Endodermal cell (in vitro differentiated cells): ENCODE measurements at regions not wholly inside any gene's neighbourhood (a gene's known extent, or its start where the extent isn't known, plus 50 kb on each side); places are given as distances from the start of the nearest gene placed in this dataset.
"Not testable (repeated sequence)": the region's sequence is repeated elsewhere in the genome, so short reads cannot be mapped to it uniquely, and the experiment has no call there.

Experiments
- DNase-seq: peaks from one replicate; pipeline ENCODE4 v3.0.0-alpha.2; 2017
- H3K27ac ChIP-seq: 2 replicates; pipeline ENCODE4 v1.5.1; 2013; ENCODE audit warnings: mild to moderate bottlenecking, low read depth, low read length, moderate library complexity
- H3K27me3 ChIP-seq: 2 replicates; pipeline ENCODE4 v1.6.1; 2013; ENCODE audit warnings: mild to moderate bottlenecking, low read length, moderate library complexity; ENCODE audit not compliant: insufficient read depth, control insufficient read depth, poor library complexity, severe bottlenecking
- H3K36me3 ChIP-seq: 2 replicates; pipeline ENCODE4 v1.7.0; 2013; ENCODE audit warnings: mild to moderate bottlenecking, low read length, moderate library complexity; ENCODE audit not compliant: control insufficient read depth, insufficient read depth
- H3K4me1 ChIP-seq: one replicate; pipeline ENCODE4 v1.7.0; 2013; ENCODE audit warnings: low read length; ENCODE audit not compliant: control insufficient read depth, insufficient read depth
- H3K4me3 ChIP-seq: 2 replicates; pipeline ENCODE4 v1.5.1; 2013; ENCODE audit warnings: mild to moderate bottlenecking, low read length, moderate library complexity
- H3K9ac ChIP-seq: 2 replicates; pipeline ENCODE4 v1.6.1; 2013; ENCODE audit warnings: mild to moderate bottlenecking, low read length, moderate library complexity; ENCODE audit not compliant: poor library complexity, severe bottlenecking; ENCODE audit errors: extremely low read depth
- H3K9me3 ChIP-seq: 2 replicates; pipeline ENCODE4 v1.6.1; 2013; ENCODE audit warnings: mild to moderate bottlenecking, low read length, moderate library complexity; ENCODE audit not compliant: control insufficient read depth
- H3K27ac Mint-ChIP-seq: 2 replicates; pipeline ENCODE4 v1.8.0; 2020; ENCODE audit warnings: mixed read lengths
- H3K27me3 Mint-ChIP-seq: 2 replicates; pipeline ENCODE4 v1.8.0; 2021; ENCODE audit warnings: mild to moderate bottlenecking, mixed read lengths; ENCODE audit not compliant: insufficient read depth
- H3K36me3 Mint-ChIP-seq: 2 replicates; pipeline ENCODE4 v1.8.0; 2020; ENCODE audit warnings: low read depth, mixed read lengths
- H3K4me1 Mint-ChIP-seq: 2 replicates; pipeline ENCODE4 v1.8.0; 2020; ENCODE audit warnings: mixed read lengths
- H3K4me3 Mint-ChIP-seq: 2 replicates; pipeline ENCODE4 v1.8.0; 2020; ENCODE audit warnings: mild to moderate bottlenecking, moderate library complexity, mixed read lengths
- H3K9me3 Mint-ChIP-seq: 2 replicates; pipeline ENCODE4 v1.8.0; 2020; ENCODE audit warnings: mild to moderate bottlenecking, mixed read lengths
- WGBS, 2 experiments: methylation state at CpG; one replicate each; pipeline versions ENCODE4 v1.1.5 to v1.1.7; 2013; ENCODE audit warnings: missing lambda C conversion rate in 2 of 2, mixed read lengths in 1 of 2; ENCODE audit not compliant: insufficient coverage in 1 of 2, insufficient read length in 1 of 2; 5-methylcytosine and 5-hydroxymethylcytosine counted together
- TF ChIP-seq, protein P1 (sequence below): fragments of 200-600 bp; sonication (generic); conservative IDR thresholded peaks from 2 replicates; pipeline ENCODE4 v1.5.0; 2021; ENCODE audit warnings: antibody characterized with exemption, mild to moderate bottlenecking

GRCh38 chr7:155237297-155237696 lies 60.4 kb upstream of the INSIG1 start:
- Mint-ChIP-seq H3K27ac (no peak overlapping the region), H3K4me1 (peaks cover 2% of the 10 kb centered on the region), H3K27me3 (peaks cover 2% of the 10 kb centered on the region), H3K9me3 (peaks cover 17% of the 10 kb centered on the region), H3K36me3 (no peaks in the 10 kb centered on the region), H3K4me3 (no peak overlapping the region)
- no peak for DNase-seq
- WGBS, 2 experiments = 80 to 89% methylated on average over 1 to 6 of the region's 6 CpGs
- no peaks in the 10 kb centered on the region for H3K4me1 ChIP-seq
- no peaks in the 10 kb centered on the region for H3K27me3 ChIP-seq
- H3K9me3 ChIP-seq = no peaks in the 10 kb centered on the region
- no peak overlapping the region for H3K27ac ChIP-seq
- no peaks in the 10 kb centered on the region for H3K36me3 ChIP-seq
- TF ChIP-seq, protein P1, sequence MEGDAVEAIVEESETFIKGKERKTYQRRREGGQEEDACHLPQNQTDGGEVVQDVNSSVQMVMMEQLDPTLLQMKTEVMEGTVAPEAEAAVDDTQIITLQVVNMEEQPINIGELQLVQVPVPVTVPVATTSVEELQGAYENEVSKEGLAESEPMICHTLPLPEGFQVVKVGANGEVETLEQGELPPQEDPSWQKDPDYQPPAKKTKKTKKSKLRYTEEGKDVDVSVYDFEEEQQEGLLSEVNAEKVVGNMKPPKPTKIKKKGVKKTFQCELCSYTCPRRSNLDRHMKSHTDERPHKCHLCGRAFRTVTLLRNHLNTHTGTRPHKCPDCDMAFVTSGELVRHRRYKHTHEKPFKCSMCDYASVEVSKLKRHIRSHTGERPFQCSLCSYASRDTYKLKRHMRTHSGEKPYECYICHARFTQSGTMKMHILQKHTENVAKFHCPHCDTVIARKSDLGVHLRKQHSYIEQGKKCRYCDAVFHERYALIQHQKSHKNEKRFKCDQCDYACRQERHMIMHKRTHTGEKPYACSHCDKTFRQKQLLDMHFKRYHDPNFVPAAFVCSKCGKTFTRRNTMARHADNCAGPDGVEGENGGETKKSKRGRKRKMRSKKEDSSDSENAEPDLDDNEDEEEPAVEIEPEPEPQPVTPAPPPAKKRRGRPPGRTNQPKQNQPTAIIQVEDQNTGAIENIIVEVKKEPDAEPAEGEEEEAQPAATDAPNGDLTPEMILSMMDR = no peak
- no peak overlapping the region for H3K9ac ChIP-seq
- no peak overlapping the region for H3K4me3 ChIP-seq

- Histone ChIP-seq H3K27me3 (no peaks in the 10 kb centered on the region), H3K4me3 (no peak overlapping the region), H3K9ac (no peak overlapping the region), H3K36me3 (no peaks in the 10 kb centered on the region), H3K9me3 (no peaks in the 10 kb centered on the region), H3K27ac (no peak overlapping the region), H3K4me1 (no peaks in the 10 kb centered on the region)
- Mint-ChIP-seq H3K4me3 (no peak overlapping the region), H3K9me3 (peaks cover 18% of the 10 kb centered on the region), H3K27me3 (peaks cover 2% of the 10 kb centered on the region), H3K27ac (no peak overlapping the region), H3K36me3 (no peaks in the 10 kb centered on the region), H3K4me1 (peaks cover 2% of the 10 kb centered on the region)
- 94 to 100% methylated on average over 5 of the region's 5 CpGs for WGBS, 2 experiments
- TF ChIP-seq, protein P1 = no peak
- DNase-seq = no peak
Observed at GRCh38 chr7:155237730-155238129, 59.9 kb upstream of the INSIG1 start.

DNA sequence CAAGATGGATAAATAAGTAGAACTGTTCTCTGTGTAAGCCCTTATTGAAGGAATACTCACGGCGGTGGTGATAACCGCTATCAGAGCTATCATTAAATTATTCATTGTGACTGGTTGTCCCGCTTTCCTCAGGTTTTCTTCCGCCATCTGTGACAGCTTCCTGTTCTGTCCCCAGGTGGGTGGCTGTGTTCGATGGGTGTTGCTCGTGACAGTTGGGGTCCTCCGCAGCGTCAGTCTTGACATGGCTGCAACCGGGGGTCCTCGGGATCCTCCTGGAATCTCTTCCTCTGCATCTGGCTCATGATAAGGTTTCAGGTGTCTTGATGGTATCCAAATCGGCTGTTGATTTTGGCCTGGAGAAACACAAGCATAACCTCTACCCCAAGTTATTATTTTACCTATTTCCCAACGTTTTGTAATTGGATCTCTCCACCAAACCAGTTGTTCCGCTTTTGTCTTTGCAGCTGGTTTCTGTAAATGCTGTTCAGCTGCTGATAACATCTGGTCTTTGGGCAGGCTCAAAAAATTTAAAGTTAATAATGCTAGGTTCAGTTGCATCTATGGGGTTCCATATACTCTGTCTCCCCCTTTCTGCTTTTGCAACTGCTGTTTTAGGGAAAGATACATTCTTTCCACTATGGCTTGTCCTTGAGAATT lies 58.1 kb upstream of the INSIG1 start:
- not testable (repeated sequence) for H3K4me1 ChIP-seq, H3K4me1 Mint-ChIP-seq, H3K27me3 ChIP-seq, H3K36me3 ChIP-seq, DNase-seq, H3K27ac Mint-ChIP-seq, H3K9ac ChIP-seq, H3K4me3 ChIP-seq, H3K36me3 Mint-ChIP-seq, H3K27me3 Mint-ChIP-seq, H3K4me3 Mint-ChIP-seq, H3K27ac ChIP-seq
- 94 to 97% methylated on average over 10 to 14 of the region's 14 CpGs for WGBS, 2 experiments
- H3K9me3 ChIP-seq = peaks cover 10% of the 10 kb centered on the region
- peaks cover 34% of the 10 kb centered on the region for H3K9me3 Mint-ChIP-seq

- H3K9me3 ChIP-seq = peaks cover 10% of the 10 kb centered on the region
- no peaks in the 10 kb centered on the region for H3K36me3 ChIP-seq
- H3K4me1 ChIP-seq = no peaks in the 10 kb centered on the region
- no peak overlapping the region for H3K9ac ChIP-seq
- peaks cover 22% of the 10 kb centered on the region for H3K9me3 Mint-ChIP-seq
- TF ChIP-seq, protein P1 = no peak
- no peak overlapping the region for H3K4me3 Mint-ChIP-seq
- no peak for DNase-seq
- H3K36me3 Mint-ChIP-seq = no peaks in the 10 kb centered on the region
- no peak overlapping the region for H3K4me3 ChIP-seq
- H3K27me3 ChIP-seq = no peaks in the 10 kb centered on the region
- no peak overlapping the region for H3K27ac ChIP-seq
- H3K27me3 Mint-ChIP-seq = peaks cover 5% of the 10 kb centered on the region
- peaks cover 2% of the 10 kb centered on the region for H3K4me1 Mint-ChIP-seq
- 92% methylated on average over 5 of the region's 5 CpGs; no CpG with 5 or more reads in 1 of the 2 experiments for WGBS, 2 experiments
- no peak overlapping the region for H3K27ac Mint-ChIP-seq
Observed at GRCh38 chr7:155244675-155245074, 53.0 kb upstream of the INSIG1 start.
